OCI-LY1 (cell line): ENCODE measurements at regions not wholly inside any gene's neighbourhood (a gene's known extent, or its start where the extent isn't known, plus 50 kb on each side); places are given as distances from the start of the nearest gene placed in this dataset.

Experiments used
- H2AFZ ChIP-seq: fragments of 200-600 bp; sonication (generic), shearing (Covaris generic); 2 replicates; pipeline ENCODE4 v1.6.0; 2014; ENCODE audit warnings: antibody characterized with exemption, mild to moderate bottlenecking, low read length
- H3F3A ChIP-seq: fragments of 200-600 bp; sonication (generic), shearing (Covaris generic); 2 replicates; pipeline ENCODE4 v1.6.0; 2014; ENCODE audit warnings: mild to moderate bottlenecking, antibody characterized with exemption, low read length, moderate library complexity; ENCODE audit not compliant: insufficient read depth
- H3K27ac ChIP-seq: fragments of 200-600 bp; sonication (generic); 2 replicates; pipeline ENCODE4 v1.5.1; 2014; ENCODE audit warnings: low read length, mixed run types, mild to moderate bottlenecking, low read depth; ENCODE audit not compliant: poor library complexity, severe bottlenecking
- H3K27me3 ChIP-seq: fragments of 200-600 bp; sonication (generic); 2 replicates; pipeline ENCODE4 v1.6.0; 2014; ENCODE audit warnings: antibody characterized with exemption, mild to moderate bottlenecking, low read length, moderate library complexity; ENCODE audit not compliant: insufficient read depth
- H3K36me3 ChIP-seq: fragments of 200-600 bp; sonication (generic); 2 replicates; pipeline ENCODE4 v1.6.1; 2014; ENCODE audit warnings: mild to moderate bottlenecking, antibody characterized with exemption, low read length, moderate library complexity, mixed read lengths; ENCODE audit not compliant: insufficient read depth
- H3K4me1 ChIP-seq: fragments of 200-600 bp; sonication (generic); 2 replicates; pipeline ENCODE4 v1.5.1; 2014; ENCODE audit warnings: mild to moderate bottlenecking, low read length, moderate library complexity; ENCODE audit not compliant: insufficient read depth, severe bottlenecking
- H3K4me2 ChIP-seq: fragments of 200-600 bp; sonication (generic), shearing (Covaris generic); 2 replicates; pipeline ENCODE4 v1.6.1; 2014; ENCODE audit warnings: low read length
- H3K4me3 ChIP-seq: fragments of 200-600 bp; sonication (generic); 2 replicates; pipeline ENCODE4 v1.5.1; 2014; ENCODE audit warnings: low read length, low read depth, mild to moderate bottlenecking, mixed read lengths; ENCODE audit not compliant: poor library complexity, severe bottlenecking
- H3K79me2 ChIP-seq: fragments of 200-600 bp; shearing (Covaris generic); 2 replicates; pipeline ENCODE4 v1.6.1; 2016; ENCODE audit warnings: mixed run types, low read length, mixed read lengths; ENCODE audit not compliant: insufficient read depth
- H3K9ac ChIP-seq: fragments of 200-600 bp; sonication (generic), shearing (Covaris generic); 2 replicates; pipeline ENCODE4 v1.6.1; 2014; ENCODE audit warnings: mild to moderate bottlenecking, low read length, mixed read lengths
- H3K9me2 ChIP-seq: fragments of 200-600 bp; sonication (generic), shearing (Covaris generic); 2 replicates; pipeline ENCODE4 v1.6.1; 2014; ENCODE audit warnings: low read depth, mild to moderate bottlenecking, low read length, mixed read lengths
- H3K9me3 ChIP-seq: fragments of 200-600 bp; shearing (Covaris generic); 2 replicates; pipeline ENCODE4 v1.6.1; 2014; ENCODE audit warnings: low read length, mixed read lengths
- H4K20me1 ChIP-seq: fragments of 200-600 bp; sonication (generic), shearing (Covaris generic); 2 replicates; pipeline ENCODE4 v1.6.0; 2016; ENCODE audit warnings: mild to moderate bottlenecking, low read length; ENCODE audit not compliant: insufficient read depth
- CTCF ChIP-seq: fragments of 200-600 bp; sonication (generic), shearing (Covaris generic); IDR thresholded peaks from 2 replicates; pipeline ENCODE4 v1.5.1; 2017; ENCODE audit warnings: mild to moderate bottlenecking, antibody characterized with exemption, low read length, moderate library complexity, mixed read lengths
- EZH2 ChIP-seq: fragments of 200-600 bp; sonication (generic), shearing (Covaris generic); IDR thresholded peaks from 2 replicates; pipeline ENCODE4 v1.8.0; 2017; ENCODE audit warnings: borderline replicate concordance, mixed run types, mild to moderate bottlenecking, antibody characterized with exemption, low read length, moderate library complexity, mixed read lengths

GRCh38 chr14:37858733-37859132, 263.3 kb downstream of the TTC6 start:
- no peak overlapping the region for H3K4me2 ChIP-seq
- no peaks in the 10 kb centered on the region for H3K27me3 ChIP-seq
- H3F3A ChIP-seq, result no peaks in the 10 kb centered on the region
- H3K9me3 ChIP-seq, result no peaks in the 10 kb centered on the region
- H3K9ac ChIP-seq, result no peak overlapping the region
- no peaks in the 10 kb centered on the region for H3K79me2 ChIP-seq
- H3K4me3 ChIP-seq, result no peak overlapping the region
- no peaks in the 10 kb centered on the region for H3K36me3 ChIP-seq
- H3K27ac ChIP-seq, result no peak overlapping the region
- no peaks in the 10 kb centered on the region for H3K9me2 ChIP-seq
- no peak overlapping the region for H2AFZ ChIP-seq
- TF ChIP-seq CTCF (no peak), EZH2 (no peak)
- H3K4me1 ChIP-seq, result no peaks in the 10 kb centered on the region
- H4K20me1 ChIP-seq, result no peaks in the 10 kb centered on the region

- no peak overlapping the region for H3K27ac ChIP-seq
- TF ChIP-seq CTCF (no peak), EZH2 (no peak)
- H3K79me2 ChIP-seq, result no peaks in the 10 kb centered on the region
Measured at GRCh38 chr14:37859177-37859576, 263.7 kb downstream of the TTC6 start.

GRCh38 chr14:37862263-37862662, 266.8 kb downstream of the TTC6 start:
- Histone ChIP-seq H3K9me2 (no peaks in the 10 kb centered on the region), H2AFZ (no peak overlapping the region), H3K27me3 (no peaks in the 10 kb centered on the region), H3K4me3 (no peak overlapping the region), H3K4me2 (no peak overlapping the region), H3K36me3 (no peaks in the 10 kb centered on the region), H3K79me2 (no peaks in the 10 kb centered on the region), H3K9ac (no peak overlapping the region), H3K9me3 (no peaks in the 10 kb centered on the region), H4K20me1 (no peaks in the 10 kb centered on the region), H3K27ac (no peak overlapping the region), H3K4me1 (no peaks in the 10 kb centered on the region), H3F3A (no peaks in the 10 kb centered on the region)
- TF ChIP-seq EZH2 (no peak), CTCF (no peak)

More at GRCh38 chr14:37859177-37859576, 263.7 kb downstream of the TTC6 start:
- Histone ChIP-seq H3K4me3 (no peak overlapping the region), H3K4me1 (no peaks in the 10 kb centered on the region), H3K9ac (no peak overlapping the region), H2AFZ (no peak overlapping the region), H3F3A (no peaks in the 10 kb centered on the region), H3K4me2 (no peak overlapping the region), H3K9me3 (no peaks in the 10 kb centered on the region), H3K27me3 (no peaks in the 10 kb centered on the region), H3K36me3 (no peaks in the 10 kb centered on the region), H3K9me2 (no peaks in the 10 kb centered on the region), H4K20me1 (no peaks in the 10 kb centered on the region)
